GM23338 (cell line): ENCODE measurements at regions not wholly inside any gene's neighbourhood (a gene's known extent, or its start where the extent isn't known, plus 50 kb on each side); places are given as distances from the start of the nearest gene placed in this dataset.

Experiments
- ATAC-seq: fragments of 200-7000 bp; cut with Tn5 transposase; 3 replicates; pipeline ENCODE4 v1.9.1; 2020
- DNase-seq: peaks from one replicate; pipeline ENCODE4 v3.0.0-alpha.2; 2015; ENCODE audit warnings: low spot score
- H2AFZ ChIP-seq: fragments of 200-600 bp; sonication (generic); 2 replicates; pipeline ENCODE4 v1.8.0; 2016; ENCODE audit warnings: antibody characterized with exemption, mild to moderate bottlenecking, moderate library complexity
- H3F3A ChIP-seq: fragments of 200-600 bp; sonication (generic); replicated peaks from 2 replicates; pipeline ENCODE4 v1.8.0; 2017; ENCODE audit warnings: antibody characterized with exemption, mixed run types, low read depth
- H3K27ac ChIP-seq: fragments of 200-600 bp; sonication (generic); 2 replicates; pipeline ENCODE4 v1.6.1; 2016; ENCODE audit warnings: low read depth
- H3K27me3 ChIP-seq: fragments of 200-600 bp; sonication (generic); 2 replicates; pipeline ENCODE4 v1.8.0; 2016; ENCODE audit warnings: mild to moderate bottlenecking, mixed run types, moderate library complexity; ENCODE audit not compliant: insufficient read depth
- H3K36me3 ChIP-seq: fragments of 200-600 bp; sonication (generic); 2 replicates; pipeline ENCODE4 v1.8.0; 2016; ENCODE audit warnings: mild to moderate bottlenecking; ENCODE audit not compliant: insufficient read depth
- H3K4me1 ChIP-seq: fragments of 200-600 bp; sonication (generic); 2 replicates; pipeline ENCODE4 v1.8.0; 2016; ENCODE audit warnings: mild to moderate bottlenecking, moderate library complexity; ENCODE audit not compliant: insufficient read depth
- H3K4me2 ChIP-seq: fragments of 200-600 bp; sonication (generic); 2 replicates; pipeline ENCODE4 v1.7.1; 2017; ENCODE audit warnings: mixed run types
- H3K4me3 ChIP-seq: fragments of 200-600 bp; sonication (generic); 2 replicates; pipeline ENCODE4 v1.6.1; 2016; ENCODE audit warnings: mixed run types
- H3K79me2 ChIP-seq: fragments of 200-600 bp; sonication (generic); replicated peaks from 2 replicates; pipeline ENCODE4 v1.8.0; 2017; ENCODE audit warnings: mild to moderate bottlenecking; ENCODE audit not compliant: insufficient read depth
- H3K9me2 ChIP-seq: fragments of 200-600 bp; sonication (generic); 2 replicates; pipeline ENCODE4 v1.8.0; 2017; ENCODE audit not compliant: insufficient read depth
- H4K20me1 ChIP-seq: fragments of 200-600 bp; sonication (generic); replicated peaks from 2 replicates; pipeline ENCODE4 v1.8.0; 2017; ENCODE audit warnings: mild to moderate bottlenecking; ENCODE audit not compliant: insufficient read depth
- H3K27ac Mint-ChIP-seq: 2 replicates; pipeline ENCODE4 v1.8.0; 2020; ENCODE audit warnings: inconsistent platforms, mild to moderate bottlenecking, moderate library complexity, mixed read lengths
- H3K27me3 Mint-ChIP-seq: 3 replicates; pipeline ENCODE4 v1.8.0; 2022; ENCODE audit warnings: low read depth, mild to moderate bottlenecking, moderate library complexity, mixed read lengths, inconsistent platforms; ENCODE audit not compliant: insufficient read depth, poor library complexity
- H3K36me3 Mint-ChIP-seq: 3 replicates; pipeline ENCODE4 v1.8.0; 2021; ENCODE audit warnings: low read depth, mild to moderate bottlenecking, inconsistent platforms, moderate library complexity, mixed read lengths
- H3K4me1 Mint-ChIP-seq: 3 replicates; pipeline ENCODE4 v1.8.0; 2020; ENCODE audit warnings: mild to moderate bottlenecking, inconsistent platforms, mixed read lengths
- H3K4me3 Mint-ChIP-seq: 3 replicates; pipeline ENCODE4 v1.8.0; 2021; ENCODE audit warnings: moderate library complexity, mild to moderate bottlenecking, inconsistent platforms, mixed read lengths
- H3K9me3 Mint-ChIP-seq: 3 replicates; pipeline ENCODE4 v1.8.0; 2020; ENCODE audit warnings: moderate library complexity, mild to moderate bottlenecking, inconsistent platforms, mixed read lengths
- EZH2 ChIP-seq: fragments of 200-600 bp; sonication (generic); IDR thresholded peaks from one replicate; pipeline ENCODE4 v1.8.0; 2017; ENCODE audit warnings: antibody characterized with exemption, mild to moderate bottlenecking, low read depth; ENCODE audit not compliant: unreplicated experiment
- NANOG ChIP-seq: IDR thresholded peaks from 2 replicates; pipeline ENCODE4 v1.6.1; 2016; ENCODE audit warnings: antibody characterized with exemption, borderline replicate concordance
- ZNF114 ChIP-seq: fragments of 250-450 bp; sonication (Bioruptor Pico); IDR thresholded peaks from 2 replicates; pipeline ENCODE4 v1.5.0; 2020; ENCODE audit warnings: mild to moderate bottlenecking, moderate library complexity
- ZNF331 ChIP-seq: fragments of 250-450 bp; sonication (Bioruptor Pico); IDR thresholded peaks from 2 replicates; pipeline ENCODE4 v1.5.0; 2020; ENCODE audit warnings: low read depth, mild to moderate bottlenecking, moderate library complexity
- TF ChIP-seq, protein P1 (sequence below): IDR thresholded peaks from 2 replicates; pipeline ENCODE4 v1.6.1; 2016; ENCODE audit warnings: antibody characterized with exemption
- TF ChIP-seq, protein P2 (sequence below), 2 experiments: fragments of 200-600 bp in 1 of 2; sonication (generic) in 1 of 2; conservative IDR thresholded peaks; 2 replicates each; pipeline versions ENCODE4 v1.5.1 to v1.6.1; 2016 to 2017; ENCODE audit warnings: antibody characterized with exemption in 2 of 2, low read depth in 2 of 2, mild to moderate bottlenecking in 2 of 2, moderate library complexity in 1 of 2
- TF ChIP-seq, protein P3 (sequence below): fragments of 250-450 bp; sonication (Bioruptor Pico); IDR thresholded peaks from 2 replicates; pipeline ENCODE4 v1.5.0; 2020; ENCODE audit warnings: mild to moderate bottlenecking, moderate library complexity

DNA sequence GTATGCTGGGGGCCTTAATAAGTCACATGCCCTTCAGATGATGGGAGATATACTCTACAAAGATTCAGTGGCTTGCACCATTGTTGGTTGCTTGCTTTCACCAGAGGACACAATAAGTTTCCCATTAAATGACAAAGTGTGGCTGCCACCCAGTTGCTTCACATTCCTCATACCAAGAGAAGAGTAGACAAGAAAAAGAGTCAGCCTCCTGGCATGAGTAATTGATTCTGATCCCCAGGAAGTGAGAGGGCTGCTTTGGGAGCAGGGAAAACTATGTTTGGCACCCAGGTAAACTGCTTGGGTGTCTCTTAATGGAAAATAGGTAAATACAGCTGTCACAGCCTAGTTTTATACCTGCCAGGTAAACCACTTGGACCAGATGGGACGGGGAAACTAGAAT, 66.7 kb upstream of the IL6 start:
- Histone ChIP-seq H3K36me3 (no peaks in the 10 kb centered on the region; the same call in 1 of the 2 replicates), H3F3A (no peaks in the 10 kb centered on the region), H3K4me2 (no peak overlapping the region), H3K79me2 (no peaks in the 10 kb centered on the region), H3K4me1 (0 out of 2 replicates have a peak, but pooled peaks cover 4% of the 10 kb centered on the region), H3K4me3 (no peak overlapping the region), H3K27me3 (no peaks in the 10 kb centered on the region), H3K27ac (no peak overlapping the region), H4K20me1 (no peaks in the 10 kb centered on the region), H2AFZ (no peak overlapping the region), H3K9me2 (peaks cover 9% of the 10 kb centered on the region; the same call in 1 of the 2 replicates)
- Mint-ChIP-seq H3K4me3 (no peak overlapping the region), H3K9me3 (no peaks in the 10 kb centered on the region; the same call in 2 of the 3 replicates), H3K27me3 (peaks cover 2% of the 10 kb centered on the region), H3K36me3 (no peaks in the 10 kb centered on the region), H3K4me1 (peaks cover 8% of the 10 kb centered on the region), H3K27ac (no peak overlapping the region)
- TF ChIP-seq ZNF331 (CRISPR knock-in tag) (no peak), ZNF114 (CRISPR knock-in tag) (no peak), NANOG (no peak), EZH2 (no peak)
- TF ChIP-seq, protein P1, sequence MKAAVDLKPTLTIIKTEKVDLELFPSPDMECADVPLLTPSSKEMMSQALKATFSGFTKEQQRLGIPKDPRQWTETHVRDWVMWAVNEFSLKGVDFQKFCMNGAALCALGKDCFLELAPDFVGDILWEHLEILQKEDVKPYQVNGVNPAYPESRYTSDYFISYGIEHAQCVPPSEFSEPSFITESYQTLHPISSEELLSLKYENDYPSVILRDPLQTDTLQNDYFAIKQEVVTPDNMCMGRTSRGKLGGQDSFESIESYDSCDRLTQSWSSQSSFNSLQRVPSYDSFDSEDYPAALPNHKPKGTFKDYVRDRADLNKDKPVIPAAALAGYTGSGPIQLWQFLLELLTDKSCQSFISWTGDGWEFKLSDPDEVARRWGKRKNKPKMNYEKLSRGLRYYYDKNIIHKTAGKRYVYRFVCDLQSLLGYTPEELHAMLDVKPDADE = no peak
- TF ChIP-seq, protein P2, sequence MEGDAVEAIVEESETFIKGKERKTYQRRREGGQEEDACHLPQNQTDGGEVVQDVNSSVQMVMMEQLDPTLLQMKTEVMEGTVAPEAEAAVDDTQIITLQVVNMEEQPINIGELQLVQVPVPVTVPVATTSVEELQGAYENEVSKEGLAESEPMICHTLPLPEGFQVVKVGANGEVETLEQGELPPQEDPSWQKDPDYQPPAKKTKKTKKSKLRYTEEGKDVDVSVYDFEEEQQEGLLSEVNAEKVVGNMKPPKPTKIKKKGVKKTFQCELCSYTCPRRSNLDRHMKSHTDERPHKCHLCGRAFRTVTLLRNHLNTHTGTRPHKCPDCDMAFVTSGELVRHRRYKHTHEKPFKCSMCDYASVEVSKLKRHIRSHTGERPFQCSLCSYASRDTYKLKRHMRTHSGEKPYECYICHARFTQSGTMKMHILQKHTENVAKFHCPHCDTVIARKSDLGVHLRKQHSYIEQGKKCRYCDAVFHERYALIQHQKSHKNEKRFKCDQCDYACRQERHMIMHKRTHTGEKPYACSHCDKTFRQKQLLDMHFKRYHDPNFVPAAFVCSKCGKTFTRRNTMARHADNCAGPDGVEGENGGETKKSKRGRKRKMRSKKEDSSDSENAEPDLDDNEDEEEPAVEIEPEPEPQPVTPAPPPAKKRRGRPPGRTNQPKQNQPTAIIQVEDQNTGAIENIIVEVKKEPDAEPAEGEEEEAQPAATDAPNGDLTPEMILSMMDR (conservative IDR thresholded peaks at IDR 0.05; ENCODE audit: low read depth in 2 of 2) = no peak
- TF ChIP-seq, protein P3, sequence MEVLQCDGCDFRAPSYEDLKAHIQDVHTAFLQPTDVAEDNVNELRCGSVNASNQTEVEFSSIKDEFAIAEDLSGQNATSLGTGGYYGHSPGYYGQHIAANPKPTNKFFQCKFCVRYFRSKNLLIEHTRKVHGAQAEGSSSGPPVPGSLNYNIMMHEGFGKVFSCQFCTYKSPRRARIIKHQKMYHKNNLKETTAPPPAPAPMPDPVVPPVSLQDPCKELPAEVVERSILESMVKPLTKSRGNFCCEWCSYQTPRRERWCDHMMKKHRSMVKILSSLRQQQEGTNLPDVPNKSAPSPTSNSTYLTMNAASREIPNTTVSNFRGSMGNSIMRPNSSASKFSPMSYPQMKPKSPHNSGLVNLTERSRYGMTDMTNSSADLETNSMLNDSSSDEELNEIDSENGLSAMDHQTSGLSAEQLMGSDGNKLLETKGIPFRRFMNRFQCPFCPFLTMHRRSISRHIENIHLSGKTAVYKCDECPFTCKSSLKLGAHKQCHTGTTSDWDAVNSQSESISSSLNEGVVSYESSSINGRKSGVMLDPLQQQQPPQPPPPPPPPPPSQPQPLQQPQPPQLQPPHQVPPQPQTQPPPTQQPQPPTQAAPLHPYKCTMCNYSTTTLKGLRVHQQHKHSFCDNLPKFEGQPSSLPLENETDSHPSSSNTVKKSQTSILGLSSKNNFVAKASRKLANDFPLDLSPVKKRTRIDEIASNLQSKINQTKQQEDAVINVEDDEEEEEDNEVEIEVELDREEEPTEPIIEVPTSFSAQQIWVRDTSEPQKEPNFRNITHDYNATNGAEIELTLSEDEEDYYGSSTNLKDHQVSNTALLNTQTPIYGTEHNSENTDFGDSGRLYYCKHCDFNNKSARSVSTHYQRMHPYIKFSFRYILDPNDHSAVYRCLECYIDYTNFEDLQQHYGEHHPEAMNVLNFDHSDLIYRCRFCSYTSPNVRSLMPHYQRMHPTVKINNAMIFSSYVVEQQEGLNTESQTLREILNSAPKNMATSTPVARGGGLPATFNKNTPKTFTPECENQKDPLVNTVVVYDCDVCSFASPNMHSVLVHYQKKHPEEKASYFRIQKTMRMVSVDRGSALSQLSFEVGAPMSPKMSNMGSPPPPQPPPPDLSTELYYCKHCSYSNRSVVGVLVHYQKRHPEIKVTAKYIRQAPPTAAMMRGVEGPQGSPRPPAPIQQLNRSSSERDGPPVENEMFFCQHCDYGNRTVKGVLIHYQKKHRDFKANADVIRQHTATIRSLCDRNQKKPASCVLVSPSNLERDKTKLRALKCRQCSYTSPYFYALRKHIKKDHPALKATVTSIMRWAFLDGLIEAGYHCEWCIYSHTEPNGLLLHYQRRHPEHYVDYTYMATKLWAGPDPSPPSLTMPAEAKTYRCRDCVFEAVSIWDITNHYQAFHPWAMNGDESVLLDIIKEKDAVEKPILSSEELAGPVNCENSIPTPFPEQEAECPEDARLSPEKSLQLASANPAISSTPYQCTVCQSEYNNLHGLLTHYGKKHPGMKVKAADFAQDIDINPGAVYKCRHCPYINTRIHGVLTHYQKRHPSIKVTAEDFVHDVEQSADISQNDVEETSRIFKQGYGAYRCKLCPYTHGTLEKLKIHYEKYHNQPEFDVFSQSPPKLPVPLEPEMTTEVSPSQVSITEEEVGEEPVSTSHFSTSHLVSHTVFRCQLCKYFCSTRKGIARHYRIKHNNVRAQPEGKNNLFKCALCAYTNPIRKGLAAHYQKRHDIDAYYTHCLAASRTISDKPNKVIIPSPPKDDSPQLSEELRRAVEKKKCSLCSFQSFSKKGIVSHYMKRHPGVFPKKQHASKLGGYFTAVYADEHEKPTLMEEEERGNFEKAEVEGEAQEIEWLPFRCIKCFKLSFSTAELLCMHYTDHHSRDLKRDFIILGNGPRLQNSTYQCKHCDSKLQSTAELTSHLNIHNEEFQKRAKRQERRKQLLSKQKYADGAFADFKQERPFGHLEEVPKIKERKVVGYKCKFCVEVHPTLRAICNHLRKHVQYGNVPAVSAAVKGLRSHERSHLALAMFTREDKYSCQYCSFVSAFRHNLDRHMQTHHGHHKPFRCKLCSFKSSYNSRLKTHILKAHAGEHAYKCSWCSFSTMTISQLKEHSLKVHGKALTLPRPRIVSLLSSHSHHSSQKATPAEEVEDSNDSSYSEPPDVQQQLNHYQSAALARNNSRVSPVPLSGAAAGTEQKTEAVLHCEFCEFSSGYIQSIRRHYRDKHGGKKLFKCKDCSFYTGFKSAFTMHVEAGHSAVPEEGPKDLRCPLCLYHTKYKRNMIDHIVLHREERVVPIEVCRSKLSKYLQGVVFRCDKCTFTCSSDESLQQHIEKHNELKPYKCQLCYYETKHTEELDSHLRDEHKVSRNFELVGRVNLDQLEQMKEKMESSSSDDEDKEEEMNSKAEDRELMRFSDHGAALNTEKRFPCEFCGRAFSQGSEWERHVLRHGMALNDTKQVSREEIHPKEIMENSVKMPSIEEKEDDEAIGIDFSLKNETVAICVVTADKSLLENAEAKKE (CRISPR knock-in tag) = no peak
- DNase-seq = no peak
- no peak for ATAC-seq
